ENCODE measurements at regions not wholly inside any gene's neighbourhood (a gene's known extent, or its start where the extent isn't known, plus 50 kb on each side); places are given as distances from the start of the nearest gene placed in this dataset.

GRCh38 chr1:50346621-50347020 lies 76.6 kb downstream of the DMRTA2 start:
- FAIRE-seq (no peak), DNase-seq (ENCODE audit: insufficient read length, low spot score) (no peak)
- TF ChIP-seq SPI1 (IDR thresholded peaks at IDR 0.05; ENCODE audit: low read depth, low read length) (no peak), POLR2A (IDR thresholded peaks at IDR 0.05; ENCODE audit: low read depth, low read length) (no peak), PAX5 (IDR thresholded peaks at IDR 0.05; ENCODE audit: insufficient read depth, low read length, severe bottlenecking) (no peak), POU2F2 (IDR thresholded peaks at IDR 0.05; ENCODE audit: low read depth, low read length) (no peak), POLR2AphosphoS5 (IDR thresholded peaks at IDR 0.05; ENCODE audit: low read depth, low read length) (no peak), TAF1 (IDR thresholded peaks at IDR 0.05; ENCODE audit: low read depth, low read length) (no peak)

- no peak for TF ChIP-seq TAF1 (IDR thresholded peaks at IDR 0.05; ENCODE audit: low read depth, low read length)
- no peak for TF ChIP-seq POLR2AphosphoS5 (IDR thresholded peaks at IDR 0.05; ENCODE audit: low read depth, low read length)
- no peak for TF ChIP-seq POU2F2 (IDR thresholded peaks at IDR 0.05; ENCODE audit: low read depth, low read length)
- DNase-seq (ENCODE audit: insufficient read length, low spot score) = no peak
- FAIRE-seq = no peak
These were observed 79.9 kb downstream of the DMRTA2 start for GRCh38 chr1:50343323-50343722.

- DNase-seq (ENCODE audit: insufficient read length, low spot score) = no peak
- FAIRE-seq = no peak
- TF ChIP-seq TAF1 (IDR thresholded peaks at IDR 0.05; ENCODE audit: low read depth, low read length) (no peak), PAX5 (IDR thresholded peaks at IDR 0.05; ENCODE audit: insufficient read depth, low read length, severe bottlenecking) (no peak), POU2F2 (IDR thresholded peaks at IDR 0.05; ENCODE audit: low read depth, low read length) (no peak)
These were observed 80.7 kb downstream of the DMRTA2 start for GRCh38 chr1:50342525-50342924.

- no peak for DNase-seq (ENCODE audit: insufficient read length, low spot score)
- no peak for TF ChIP-seq POU2F2 (IDR thresholded peaks at IDR 0.05; ENCODE audit: low read depth, low read length)
- TF ChIP-seq SPI1 (IDR thresholded peaks at IDR 0.05; ENCODE audit: low read depth, low read length) = no peak
- no peak for TF ChIP-seq POLR2A (IDR thresholded peaks at IDR 0.05; ENCODE audit: low read depth, low read length)
- no peak for TF ChIP-seq PAX5 (IDR thresholded peaks at IDR 0.05; ENCODE audit: insufficient read depth, low read length, severe bottlenecking)
- TF ChIP-seq TAF1 (IDR thresholded peaks at IDR 0.05; ENCODE audit: low read depth, low read length) = no peak
- TF ChIP-seq POLR2AphosphoS5 (IDR thresholded peaks at IDR 0.05; ENCODE audit: low read depth, low read length) = no peak
- FAIRE-seq = no peak
These were observed 88.2 kb downstream of the DMRTA2 start for GRCh38 chr1:50335036-50335435.

- DNase-seq (ENCODE audit: insufficient read length, low spot score) (peak; percentile 79), FAIRE-seq (no peak)
- TF ChIP-seq PAX5 (IDR thresholded peaks at IDR 0.05; ENCODE audit: insufficient read depth, low read length, severe bottlenecking) = no peak
- no peak for TF ChIP-seq TAF1 (IDR thresholded peaks at IDR 0.05; ENCODE audit: low read depth, low read length)
- no peak for TF ChIP-seq POLR2AphosphoS5 (IDR thresholded peaks at IDR 0.05; ENCODE audit: low read depth, low read length)
- no peak for TF ChIP-seq SPI1 (IDR thresholded peaks at IDR 0.05; ENCODE audit: low read depth, low read length)
- no peak for TF ChIP-seq POLR2A (IDR thresholded peaks at IDR 0.05; ENCODE audit: low read depth, low read length)
- no peak for TF ChIP-seq POU2F2 (IDR thresholded peaks at IDR 0.05; ENCODE audit: low read depth, low read length)
These were observed 89.7 kb downstream of the DMRTA2 start for GRCh38 chr1:50333595-50333974.

- TF ChIP-seq POU2F2 (IDR thresholded peaks at IDR 0.05; ENCODE audit: low read depth, low read length) = no peak
- FAIRE-seq = peak; percentile 45
- peak; percentile 73 for DNase-seq (ENCODE audit: insufficient read length, low spot score)
These were observed 90.2 kb downstream of the DMRTA2 start for GRCh38 chr1:50332941-50333594.

GRCh38 chr1:50329332-50329932 lies 93.8 kb downstream of the DMRTA2 start:
- TF ChIP-seq PAX5 (IDR thresholded peaks at IDR 0.05; ENCODE audit: insufficient read depth, low read length, severe bottlenecking) (no peak), SPI1 (IDR thresholded peaks at IDR 0.05; ENCODE audit: low read depth, low read length) (no peak), POLR2AphosphoS5 (IDR thresholded peaks at IDR 0.05; ENCODE audit: low read depth, low read length) (no peak), POU2F2 (IDR thresholded peaks at IDR 0.05; ENCODE audit: low read depth, low read length) (no peak), TAF1 (IDR thresholded peaks at IDR 0.05; ENCODE audit: low read depth, low read length) (no peak), POLR2A (IDR thresholded peaks at IDR 0.05; ENCODE audit: low read depth, low read length) (no peak)
- no peak for FAIRE-seq
- no peak for DNase-seq (ENCODE audit: insufficient read length, low spot score)

GRCh38 chr1:50328552-50328951 lies 94.7 kb downstream of the DMRTA2 start:
- no peak for FAIRE-seq
- TF ChIP-seq POLR2AphosphoS5 (IDR thresholded peaks at IDR 0.05; ENCODE audit: low read depth, low read length) = no peak
- TF ChIP-seq POLR2A (IDR thresholded peaks at IDR 0.05; ENCODE audit: low read depth, low read length) = no peak
- TF ChIP-seq TAF1 (IDR thresholded peaks at IDR 0.05; ENCODE audit: low read depth, low read length) = no peak
- no peak for TF ChIP-seq PAX5 (IDR thresholded peaks at IDR 0.05; ENCODE audit: insufficient read depth, low read length, severe bottlenecking)
- no peak for TF ChIP-seq POU2F2 (IDR thresholded peaks at IDR 0.05; ENCODE audit: low read depth, low read length)
- no peak for TF ChIP-seq SPI1 (IDR thresholded peaks at IDR 0.05; ENCODE audit: low read depth, low read length)
- DNase-seq (ENCODE audit: insufficient read length, low spot score) = no peak

- TF ChIP-seq TAF1 (IDR thresholded peaks at IDR 0.05; ENCODE audit: low read depth, low read length) (no peak), POLR2AphosphoS5 (IDR thresholded peaks at IDR 0.05; ENCODE audit: low read depth, low read length) (no peak), POU2F2 (IDR thresholded peaks at IDR 0.05; ENCODE audit: low read depth, low read length) (no peak), POLR2A (IDR thresholded peaks at IDR 0.05; ENCODE audit: low read depth, low read length) (no peak), PAX5 (IDR thresholded peaks at IDR 0.05; ENCODE audit: insufficient read depth, low read length, severe bottlenecking) (no peak), SPI1 (IDR thresholded peaks at IDR 0.05; ENCODE audit: low read depth, low read length) (no peak)
- DNase-seq (ENCODE audit: insufficient read length, low spot score) = no peak
- no peak for FAIRE-seq
These were observed 97.2 kb downstream of the DMRTA2 start for GRCh38 chr1:50326026-50326425.

GRCh38 chr1:50322579-50322978 lies 100.7 kb downstream of the DMRTA2 start:
- DNase-seq (ENCODE audit: insufficient read length, low spot score) (no peak), FAIRE-seq (no peak)
- TF ChIP-seq POU2F2 (IDR thresholded peaks at IDR 0.05; ENCODE audit: low read depth, low read length) (no peak), PAX5 (IDR thresholded peaks at IDR 0.05; ENCODE audit: insufficient read depth, low read length, severe bottlenecking) (no peak), POLR2A (IDR thresholded peaks at IDR 0.05; ENCODE audit: low read depth, low read length) (no peak), TAF1 (IDR thresholded peaks at IDR 0.05; ENCODE audit: low read depth, low read length) (no peak), SPI1 (IDR thresholded peaks at IDR 0.05; ENCODE audit: low read depth, low read length) (no peak), POLR2AphosphoS5 (IDR thresholded peaks at IDR 0.05; ENCODE audit: low read depth, low read length) (no peak)
